GM19035 (cell line): ENCODE measurements at regions not wholly inside any gene's neighbourhood (a gene's known extent, or its start where the extent isn't known, plus 50 kb on each side); places are given as distances from the start of the nearest gene placed in this dataset.
A peak's percentile ranks its signal among the peaks of the same experiment; 100 is the strongest.

ENCODE experiments used
- ATAC-seq: cut with Tn5 transposase; IDR thresholded peaks from one replicate; pipeline ENCODE4 v1.9.1; 2021; ENCODE audit not compliant: unreplicated experiment

DNA sequence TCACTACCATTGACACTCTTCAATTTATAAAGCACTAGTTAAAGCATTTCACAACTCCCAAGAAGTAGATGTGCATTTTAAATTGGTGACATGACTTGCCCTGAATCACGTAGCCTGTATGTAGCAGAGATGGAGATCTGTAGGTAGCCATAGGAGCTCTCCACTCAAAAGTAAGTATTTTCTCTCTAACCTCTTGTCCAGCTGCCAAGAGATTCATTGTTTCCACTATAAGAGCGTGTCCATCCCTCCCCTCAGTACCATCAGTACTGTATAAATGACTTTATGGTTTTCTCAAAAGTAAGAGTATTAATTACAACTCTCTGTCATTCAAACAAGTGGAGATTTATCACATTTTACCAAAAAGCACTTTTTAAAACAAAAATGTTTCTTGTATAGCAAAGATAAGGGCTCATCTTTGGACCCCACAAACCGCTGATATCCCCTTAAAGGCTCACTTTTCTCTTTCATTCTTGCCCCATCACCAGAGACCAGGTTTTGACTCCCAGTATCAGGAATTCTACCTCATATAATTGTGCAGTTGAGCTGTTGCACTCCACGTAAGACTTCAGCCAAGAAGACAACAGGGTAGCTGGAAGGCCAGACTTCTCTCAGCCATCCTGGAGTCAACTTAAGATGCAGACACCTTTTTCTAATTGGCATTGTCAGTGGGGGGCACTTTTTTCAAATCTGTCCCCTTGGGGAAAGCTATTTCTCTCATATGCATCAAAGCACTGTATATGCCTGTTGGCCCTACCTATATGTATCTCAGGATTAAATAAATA is 78.0 kb upstream of the GALNT5 start:
- ATAC-seq = no peak

DNA sequence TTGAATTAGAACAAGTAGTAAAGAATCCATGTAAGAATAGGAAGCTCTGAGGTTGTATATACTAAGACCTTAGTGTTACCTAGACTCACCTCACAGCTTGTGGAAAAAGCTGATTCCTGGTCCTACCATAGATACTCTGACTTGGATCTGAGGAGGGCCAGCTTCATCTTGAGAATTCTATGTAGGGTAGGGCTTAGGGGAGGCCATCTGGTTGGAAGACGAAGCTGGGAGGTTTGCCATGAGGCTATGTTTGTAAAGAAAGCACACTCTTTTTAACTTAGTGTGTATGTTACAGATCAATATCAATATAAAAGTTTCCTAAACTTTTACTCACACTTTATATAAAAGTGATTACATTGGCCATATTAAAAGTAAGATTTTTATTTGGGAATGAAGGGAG is 77.1 kb upstream of the GALNT5 start:
- ATAC-seq = no peak

GRCh38 chr2:157181234-157181633 is 76.3 kb upstream of the GALNT5 start:
- ATAC-seq = no peak

DNA sequence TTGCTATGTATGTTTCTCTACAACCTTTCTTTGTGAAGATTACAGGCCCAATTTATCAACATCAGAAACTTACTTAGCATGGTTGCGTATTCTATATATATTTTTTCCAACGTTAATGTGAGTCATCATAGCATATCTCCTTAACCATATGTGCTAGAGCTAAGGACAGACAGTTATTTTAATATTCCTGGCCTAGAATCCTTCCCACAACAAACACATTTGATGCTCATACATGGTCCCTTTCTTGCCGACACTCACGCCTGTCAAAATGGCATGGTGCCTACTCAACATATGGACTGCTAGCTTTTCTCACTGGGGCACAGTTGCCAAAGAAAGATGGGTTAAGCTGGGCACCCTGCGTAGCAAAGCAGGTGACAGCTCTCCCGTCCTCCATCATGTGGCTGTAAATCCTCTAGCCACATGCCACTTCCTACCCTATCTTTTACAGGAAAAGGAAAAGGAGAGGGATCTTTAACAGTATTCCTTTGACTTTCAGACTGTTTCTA is 75.2 kb upstream of the GALNT5 start:
- ATAC-seq = no peak

DNA sequence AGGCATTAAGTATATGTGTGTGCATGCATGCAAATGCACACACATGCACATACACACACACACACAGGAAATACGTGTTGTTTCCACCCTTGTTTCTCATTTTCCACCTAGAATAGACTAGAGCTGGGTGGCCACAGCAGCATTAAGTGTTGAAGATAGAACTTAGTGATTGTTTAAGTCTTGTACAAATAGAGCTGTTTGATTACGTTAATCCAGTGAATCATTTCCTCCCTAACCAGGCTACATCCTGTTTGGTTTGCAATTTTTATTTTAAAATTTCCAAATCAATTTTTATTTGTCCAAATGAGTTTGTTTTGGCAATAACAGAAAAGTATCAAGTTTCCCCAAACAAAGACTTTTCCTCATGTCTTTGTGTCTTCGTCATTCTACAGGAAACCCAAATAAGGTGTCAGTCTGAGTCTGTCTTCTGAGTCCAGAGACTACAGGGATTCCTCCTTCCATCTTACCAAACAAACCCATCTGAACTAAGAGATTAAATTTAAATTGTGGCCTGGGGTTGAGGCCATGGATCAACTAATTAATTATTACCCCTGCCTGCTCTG is 74.6 kb upstream of the GALNT5 start:
- ATAC-seq = no peak

GRCh38 chr2:157184161-157184895 is 73.2 kb upstream of the GALNT5 start:
- ATAC-seq = no peak

GRCh38 chr2:157185476-157186227 is 71.9 kb upstream of the GALNT5 start:
- ATAC-seq = no peak

- no peak for ATAC-seq
Observed at GRCh38 chr2:157190151-157190550, 67.4 kb upstream of the GALNT5 start.

- ATAC-seq = no peak
Observed at GRCh38 chr2:157191186-157191585, 66.3 kb upstream of the GALNT5 start.

GRCh38 chr2:157192445-157193423 is 64.8 kb upstream of the GALNT5 start:
- peak; percentile 90 for ATAC-seq

DNA sequence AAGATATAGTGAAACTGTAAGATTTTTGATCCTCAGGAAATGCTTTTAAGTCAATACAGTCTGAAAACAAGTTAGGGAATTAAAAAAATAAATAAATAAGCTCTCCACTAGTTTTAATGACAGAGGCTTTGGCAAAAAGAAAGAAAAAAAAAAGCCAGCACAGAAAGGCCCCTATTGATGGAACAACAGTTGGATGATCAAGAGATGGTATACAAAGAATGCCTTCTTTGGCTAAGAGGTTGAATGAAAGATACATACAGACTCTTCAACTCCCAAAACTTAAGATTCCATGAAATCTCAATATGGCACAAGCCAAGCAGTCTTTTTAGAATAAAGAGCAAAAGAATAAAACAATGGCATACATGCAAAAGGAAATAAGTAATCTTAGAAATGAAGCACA is 64.0 kb upstream of the GALNT5 start:
- ATAC-seq = peak; percentile 23

DNA sequence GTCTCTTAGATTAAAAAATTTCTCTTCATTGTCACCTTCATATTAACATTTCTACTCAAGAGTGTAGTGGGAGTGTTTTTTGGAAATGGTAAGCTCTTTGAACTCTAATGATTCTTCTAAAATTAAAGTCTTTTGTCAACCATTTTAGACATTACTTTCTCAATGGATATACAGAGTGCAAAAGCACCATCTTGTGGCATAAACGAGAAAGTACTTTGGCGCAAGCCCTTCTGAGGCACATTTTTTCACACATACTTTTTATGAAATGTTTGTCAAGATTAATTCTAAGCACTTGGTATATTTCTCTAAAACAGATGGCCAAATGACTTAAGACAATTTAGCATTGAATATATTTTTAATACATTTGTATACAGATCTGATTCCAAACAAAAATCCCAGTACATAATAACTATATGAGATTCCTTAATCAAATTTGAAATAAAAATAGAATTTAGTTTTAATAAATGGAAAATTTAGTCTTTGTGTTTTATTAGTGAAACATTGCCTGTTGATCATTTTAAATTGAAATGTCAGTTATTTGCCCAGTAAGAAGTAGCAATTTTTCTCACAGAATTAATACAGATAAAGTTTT is 63.3 kb upstream of the GALNT5 start:
- ATAC-seq = peak; percentile 62

DNA sequence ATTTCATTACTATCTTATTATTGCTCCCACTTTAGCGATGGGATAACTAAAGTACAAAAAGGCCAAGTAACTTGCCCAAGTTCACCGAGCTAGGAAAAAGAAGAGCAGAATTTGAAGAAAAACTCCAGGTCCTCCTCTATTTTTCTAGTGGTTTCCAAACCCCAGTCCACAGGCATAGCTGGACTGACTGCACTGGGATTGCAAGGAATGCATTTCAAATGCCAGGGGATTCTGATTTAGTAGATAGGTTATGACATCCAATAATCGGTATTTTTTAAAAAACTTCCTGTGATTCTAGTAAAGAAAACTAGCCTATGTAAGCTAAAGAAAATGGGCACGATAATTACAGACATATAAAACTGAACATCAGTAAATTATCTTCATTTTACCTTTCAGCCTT is 62.7 kb upstream of the GALNT5 start:
- ATAC-seq = no peak

- ATAC-seq = no peak
Observed at GRCh38 chr2:157196956-157197355, 60.5 kb upstream of the GALNT5 start.

DNA sequence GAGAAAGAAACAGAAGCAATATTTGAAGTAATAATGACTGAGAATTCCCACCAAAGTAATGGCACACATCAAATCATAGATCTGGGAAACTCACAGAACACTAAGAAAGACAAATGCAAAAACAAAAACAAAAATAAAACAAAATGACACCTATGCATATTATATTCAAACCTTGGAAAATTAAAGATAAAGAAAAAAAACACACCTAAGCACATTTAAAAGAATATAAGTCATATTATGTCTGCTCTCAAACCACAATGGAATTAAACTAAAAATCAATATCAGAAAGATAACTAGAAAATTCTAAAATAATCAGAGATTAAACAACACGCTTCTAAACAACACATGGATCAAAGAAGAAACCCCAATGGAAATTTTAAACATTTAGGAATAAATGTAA is 59.7 kb upstream of the GALNT5 start:
- ATAC-seq = no peak

GRCh38 chr2:157203651-157204050 is 53.9 kb upstream of the GALNT5 start:
- no peak for ATAC-seq

GRCh38 chr2:157204401-157204800 is 53.1 kb upstream of the GALNT5 start:
- no peak for ATAC-seq

DNA sequence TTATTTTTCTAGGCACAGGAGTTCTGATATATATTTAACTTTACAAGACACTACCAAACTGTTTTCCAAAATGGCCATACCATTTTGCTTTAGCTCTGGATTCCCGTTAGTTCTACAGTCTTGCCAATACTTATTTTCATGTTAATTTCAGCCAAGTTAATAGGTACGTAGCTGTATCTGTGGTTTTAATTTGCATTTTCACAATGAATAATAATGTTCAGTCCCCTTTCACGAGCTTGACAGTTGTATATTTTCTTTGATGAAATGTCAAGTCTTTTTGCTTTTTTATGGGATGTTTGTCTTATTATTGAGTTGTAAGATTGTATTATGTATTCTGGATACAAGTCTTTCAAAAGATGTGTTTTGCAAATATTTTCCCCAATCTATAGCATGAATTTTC is 50.6 kb upstream of the GALNT5 start:
- ATAC-seq = no peak
